Kidney (tissue), 13 donors: ENCODE measurements at regions not wholly inside any gene's neighbourhood (a gene's known extent, or its start where the extent isn't known, plus 50 kb on each side); places are given as distances from the start of the nearest gene placed in this dataset.

Source experiments
- DNase-seq, 5 donors: peaks; one replicate each; pipeline ENCODE4 v3.0.0-alpha.2; 2013 to 2020
- FAIRE-seq: peaks from 2 replicates; lab custom pipeline; 2012; peaks lifted over from hg19 to GRCh38; lab: Jason Lieb, UNC
- H3K27ac ChIP-seq, 2 donors: one replicate each; pipeline ENCODE4 v1.7.0; 2013; ENCODE audit warnings: low read depth in 2 of 2, low read length in 2 of 2, inconsistent platforms in 1 of 2
- H3K27me3 ChIP-seq: one replicate; pipeline ENCODE4 v1.7.1; 2013; ENCODE audit warnings: low read length, inconsistent platforms; ENCODE audit not compliant: control insufficient read depth, insufficient read depth
- H3K36me3 ChIP-seq, 3 donors: one replicate each; pipeline versions ENCODE4 v1.7.0 to v1.7.1; 2013; ENCODE audit warnings: low read length in 3 of 3, control low read depth in 1 of 3, inconsistent platforms in 1 of 3; ENCODE audit not compliant: insufficient read depth in 3 of 3, control insufficient read depth in 2 of 3
- H3K4me1 ChIP-seq, 3 donors: one replicate each; pipeline versions ENCODE4 v1.7.0 to v1.7.1; 2013; ENCODE audit warnings: low read length in 3 of 3, inconsistent platforms in 1 of 3, low read depth in 1 of 3; ENCODE audit not compliant: control insufficient read depth in 2 of 3, insufficient read depth in 2 of 3
- H3K4me3 ChIP-seq, 3 donors: one replicate each; pipeline versions ENCODE4 v1.7.0 to v1.8.1; 2013; ENCODE audit warnings: low read length in 3 of 3, control low read depth in 1 of 3, inconsistent platforms in 1 of 3
- H3K9ac ChIP-seq, 3 donors: one replicate each; pipeline versions ENCODE4 v1.7.0 to v1.7.1; 2013; ENCODE audit warnings: low read length in 3 of 3, control low read depth in 1 of 3, inconsistent platforms in 1 of 3
- H3K9me3 ChIP-seq, 3 donors: one replicate each; pipeline versions ENCODE4 v1.7.0 to v1.7.1; 2013; ENCODE audit warnings: low read length in 3 of 3, control low read depth in 1 of 3, inconsistent platforms in 1 of 3; ENCODE audit not compliant: control insufficient read depth in 2 of 3, insufficient read depth in 1 of 3
- CTCF ChIP-seq: IDR thresholded peaks from 3 replicates; pipeline ENCODE4 v1.5.1; 2012; ENCODE audit warnings: mild to moderate bottlenecking, moderate library complexity, borderline replicate concordance; ENCODE audit not compliant: insufficient read depth; ENCODE audit errors: extremely low read depth
- intact Hi-C: fragments of 100-400 bp; cut with DNase I; formaldehyde crosslinking; loops from one replicate; pipeline ENCODE4 v1.11.1; 2022
- donor health status: control.
- donor health status: control.
- donor health status: control.
- donor health status: control.
- donor health status: control.
- donor health status: DM: yes; HTN: yes; CAD: no.
- donor health status: Normal renal cell carcinoma (clear cell type).

DNA sequence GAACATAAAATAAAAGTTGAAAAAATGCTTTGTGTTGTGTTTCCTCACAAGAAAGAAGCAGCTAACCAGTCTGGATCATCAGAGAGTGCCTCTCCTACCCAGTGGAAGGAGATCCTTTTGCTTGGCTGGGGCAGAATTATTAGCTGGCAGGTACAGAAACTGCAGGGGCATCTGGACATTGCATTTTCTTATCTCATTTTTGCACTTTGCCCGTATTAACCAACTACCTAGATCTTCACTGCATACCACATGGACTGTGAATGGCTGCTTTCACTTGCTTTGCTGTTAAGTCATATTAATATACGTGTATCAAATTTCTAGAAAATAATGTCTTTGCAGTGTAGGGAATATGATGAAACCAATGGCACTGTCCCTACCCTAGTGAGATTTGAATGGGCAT lies 52.9 kb upstream of the PDGFRA start:
- Histone ChIP-seq H3K4me3 (no peak overlapping the region), H3K27ac (no peak overlapping the region), H3K36me3 (no peaks in the 10 kb centered on the region), H3K27me3 (no peaks in the 10 kb centered on the region), H3K9ac (no peak overlapping the region), H3K9me3 (no peaks in the 10 kb centered on the region), H3K4me1 (no peaks in the 10 kb centered on the region)
- intact Hi-C loops, result no loop called here
- FAIRE-seq (no peak), DNase-seq (no peak)
- no peak for TF ChIP-seq CTCF
